HEK293T (cell line): ENCODE measurements at regions not wholly inside any gene's neighbourhood (a gene's known extent, or its start where the extent isn't known, plus 50 kb on each side); places are given as distances from the start of the nearest gene placed in this dataset.

Source experiments
- BHLHE40 ChIP-seq: fragments of 450-650 bp; IDR thresholded peaks from 2 replicates; pipeline ENCODE4 v1.6.1; 2016; ENCODE audit warnings: mild to moderate bottlenecking, moderate library complexity, borderline replicate concordance
- CTBP1 ChIP-seq: fragments of 450-650 bp; IDR thresholded peaks from 2 replicates; pipeline ENCODE4 v1.6.1; 2016; ENCODE audit warnings: borderline replicate concordance
- ELF4 ChIP-seq: fragments of 450-650 bp; IDR thresholded peaks from 2 replicates; pipeline ENCODE4 v1.6.1; 2017; ENCODE audit warnings: antibody characterized with exemption
- FOXA1 ChIP-seq: fragments of 450-650 bp; IDR thresholded peaks from 2 replicates; pipeline ENCODE4 v1.6.1; 2016; ENCODE audit warnings: mild to moderate bottlenecking
- FOXM1 ChIP-seq: fragments of 450-650 bp; IDR thresholded peaks from 2 replicates; pipeline ENCODE4 v1.6.1; 2017; ENCODE audit warnings: mild to moderate bottlenecking, borderline replicate concordance
- L3MBTL2 ChIP-seq: fragments of 450-650 bp; conservative IDR thresholded peaks from 2 replicates; pipeline ENCODE4 v1.6.1; 2016; ENCODE audit warnings: mild to moderate bottlenecking
- NFRKB ChIP-seq: fragments of 450-650 bp; IDR thresholded peaks from 2 replicates; pipeline ENCODE4 v1.6.1; 2016; ENCODE audit warnings: mild to moderate bottlenecking, moderate library complexity
- SP1 ChIP-seq: fragments of 450-650 bp; IDR thresholded peaks from 2 replicates; pipeline ENCODE4 v1.6.1; 2017
- SUZ12 ChIP-seq: fragments of 450-650 bp; IDR thresholded peaks from 2 replicates; pipeline ENCODE4 v1.6.1; 2016; ENCODE audit warnings: mild to moderate bottlenecking
- TARDBP ChIP-seq: fragments of 450-650 bp; IDR thresholded peaks from 2 replicates; pipeline ENCODE4 v1.6.1; 2016
- ZNF384 ChIP-seq: fragments of 450-650 bp; IDR thresholded peaks from 2 replicates; pipeline ENCODE4 v1.6.1; 2016
- TF ChIP-seq, protein P1 (sequence below): fragments of 450-650 bp; IDR thresholded peaks from 2 replicates; pipeline ENCODE4 v1.6.1; 2016

DNA sequence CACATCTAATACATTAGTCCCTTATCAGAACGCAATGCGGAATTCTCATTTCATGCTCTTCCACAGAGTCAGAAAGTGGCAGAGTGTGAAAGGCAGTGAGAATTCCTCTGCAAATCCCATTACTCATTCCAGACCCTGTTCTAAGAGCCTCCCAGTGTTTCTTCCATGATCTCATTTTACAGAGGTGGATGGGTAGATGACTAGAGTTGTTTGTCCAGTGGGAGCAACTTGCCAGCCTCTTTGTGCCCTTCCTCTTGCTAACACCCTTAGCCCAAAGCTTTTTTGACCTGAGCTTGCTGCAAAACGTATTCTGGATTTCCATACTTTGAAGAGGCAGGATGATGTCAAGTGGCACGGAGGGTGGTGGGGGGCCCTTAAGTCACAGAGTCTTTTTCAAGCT is 467.7 kb upstream of the RGPD4 start:
- TF ChIP-seq BHLHE40 (no peak), FOXM1 (no peak), SUZ12 (no peak), ZNF384 (no peak), TARDBP (no peak), FOXA1 (no peak), SP1 (no peak), NFRKB (no peak), CTBP1 (no peak), ELF4 (no peak), L3MBTL2 (no peak)
- TF ChIP-seq, protein P1, sequence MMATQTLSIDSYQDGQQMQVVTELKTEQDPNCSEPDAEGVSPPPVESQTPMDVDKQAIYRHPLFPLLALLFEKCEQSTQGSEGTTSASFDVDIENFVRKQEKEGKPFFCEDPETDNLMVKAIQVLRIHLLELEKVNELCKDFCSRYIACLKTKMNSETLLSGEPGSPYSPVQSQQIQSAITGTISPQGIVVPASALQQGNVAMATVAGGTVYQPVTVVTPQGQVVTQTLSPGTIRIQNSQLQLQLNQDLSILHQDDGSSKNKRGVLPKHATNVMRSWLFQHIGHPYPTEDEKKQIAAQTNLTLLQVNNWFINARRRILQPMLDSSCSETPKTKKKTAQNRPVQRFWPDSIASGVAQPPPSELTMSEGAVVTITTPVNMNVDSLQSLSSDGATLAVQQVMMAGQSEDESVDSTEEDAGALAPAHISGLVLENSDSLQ = no peak
